Esophagus squamous epithelium (tissue), 5 donors: ENCODE measurements at regions not wholly inside any gene's neighbourhood (a gene's known extent, or its start where the extent isn't known, plus 50 kb on each side); places are given as distances from the start of the nearest gene placed in this dataset.

Experiments used
- DNase-seq: peaks from one replicate; lab custom pipeline; 2025; lab: John Stamatoyannopoulos, UW
- H3K27ac ChIP-seq, 4 donors: fragments of 200-600 bp; sonication (generic); one replicate each; pipeline ENCODE4 v1.5.1; 2016 to 2019; ENCODE audit warnings: mild to moderate bottlenecking in 1 of 4
- H3K27me3 ChIP-seq, 4 donors: fragments of 200-600 bp; sonication (generic); 1 replicate in 3 of 4; 2 replicates in 1 of 4; pipeline versions ENCODE4 v1.5.1 to v1.6.0; 2017 to 2021; ENCODE audit warnings: antibody characterized with exemption in 1 of 4
- H3K36me3 ChIP-seq, 3 donors: fragments of 200-600 bp; sonication (generic); one replicate each; pipeline ENCODE4 v1.5.1; 2016 to 2019
- H3K4me1 ChIP-seq, 3 donors: fragments of 200-600 bp; sonication (generic); one replicate each; pipeline ENCODE4 v1.5.1; 2017 to 2019
- H3K4me3 ChIP-seq, 4 donors: fragments of 200-600 bp; sonication (generic); 1 replicate in 3 of 4; 2 replicates in 1 of 4; pipeline ENCODE4 v1.5.1; 2016 to 2019; ENCODE audit warnings: mild to moderate bottlenecking in 2 of 4, moderate library complexity in 1 of 4
- H3K9me3 ChIP-seq, 3 donors: fragments of 200-600 bp; sonication (generic); one replicate each; pipeline ENCODE4 v1.5.1; 2016 to 2019
- POLR2A ChIP-seq, 4 donors: fragments of 450-650 bp; IDR thresholded peaks; one replicate each; pipeline ENCODE4 v1.6.1; 2017; ENCODE audit warnings: antibody characterized with exemption in 4 of 4, mild to moderate bottlenecking in 4 of 4, moderate library complexity in 3 of 4
- WGBS, 2 donors: methylation state at CpG; one replicate each; pipeline ENCODE4 v1.1.5; 2018; 5-methylcytosine and 5-hydroxymethylcytosine counted together
- intact Hi-C: fragments of 100-400 bp; cut with DNase I; formaldehyde crosslinking; loops from one replicate; pipeline ENCODE4 v1.15.0; 2022
- TF ChIP-seq, protein P1 (sequence below), 6 experiments: fragments of 450-650 bp in 4 of 6; fragments of 200-600 bp in 2 of 6; sonication (generic) in 2 of 6; IDR thresholded peaks; one replicate each; pipeline ENCODE4 v1.5.1; 2016 to 2019; ENCODE audit warnings: antibody characterized with exemption in 6 of 6, mild to moderate bottlenecking in 4 of 6, moderate library complexity in 4 of 6
- donor health status: DM: yes; HTN: yes; CAD: no.

DNA sequence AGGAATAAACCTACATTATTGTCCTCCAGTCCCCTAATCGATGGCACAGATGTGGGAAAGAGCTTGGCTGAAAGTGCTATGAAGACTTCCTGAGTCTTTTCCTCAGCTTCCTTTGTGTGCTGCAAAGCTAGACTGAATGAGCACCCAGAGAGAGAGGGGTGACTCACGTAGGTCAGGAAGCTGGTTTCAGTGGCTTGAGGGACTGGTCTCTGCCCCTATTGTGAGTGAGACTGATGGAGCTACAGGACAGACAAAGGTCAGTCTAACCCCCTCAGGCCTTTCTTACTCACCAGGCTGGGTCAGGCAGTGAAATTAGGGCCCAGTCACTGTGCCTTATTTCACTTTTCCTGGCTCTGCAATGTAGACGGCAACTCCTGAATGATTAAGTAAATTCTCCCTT is 171.1 kb upstream of the GRB10 start:
- no peak for DNase-seq
- H3K4me1 ChIP-seq: peaks cover 0 to 24% (median 9%) of the 10 kb centered on the region in 3 donors
- H3K27ac ChIP-seq: no peak overlapping the region
- no peak for TF ChIP-seq POLR2A (IDR thresholded peaks at IDR 0.05)
- TF ChIP-seq, protein P1, sequence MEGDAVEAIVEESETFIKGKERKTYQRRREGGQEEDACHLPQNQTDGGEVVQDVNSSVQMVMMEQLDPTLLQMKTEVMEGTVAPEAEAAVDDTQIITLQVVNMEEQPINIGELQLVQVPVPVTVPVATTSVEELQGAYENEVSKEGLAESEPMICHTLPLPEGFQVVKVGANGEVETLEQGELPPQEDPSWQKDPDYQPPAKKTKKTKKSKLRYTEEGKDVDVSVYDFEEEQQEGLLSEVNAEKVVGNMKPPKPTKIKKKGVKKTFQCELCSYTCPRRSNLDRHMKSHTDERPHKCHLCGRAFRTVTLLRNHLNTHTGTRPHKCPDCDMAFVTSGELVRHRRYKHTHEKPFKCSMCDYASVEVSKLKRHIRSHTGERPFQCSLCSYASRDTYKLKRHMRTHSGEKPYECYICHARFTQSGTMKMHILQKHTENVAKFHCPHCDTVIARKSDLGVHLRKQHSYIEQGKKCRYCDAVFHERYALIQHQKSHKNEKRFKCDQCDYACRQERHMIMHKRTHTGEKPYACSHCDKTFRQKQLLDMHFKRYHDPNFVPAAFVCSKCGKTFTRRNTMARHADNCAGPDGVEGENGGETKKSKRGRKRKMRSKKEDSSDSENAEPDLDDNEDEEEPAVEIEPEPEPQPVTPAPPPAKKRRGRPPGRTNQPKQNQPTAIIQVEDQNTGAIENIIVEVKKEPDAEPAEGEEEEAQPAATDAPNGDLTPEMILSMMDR (IDR thresholded peaks at IDR 0.05): no peak
- no peak overlapping the region for H3K4me3 ChIP-seq
- H3K27me3 ChIP-seq: no peaks in the 10 kb centered on the region
- WGBS, 2 donors: 50 to 55% methylated on average over 3 of the region's 3 CpGs
- no peaks in the 10 kb centered on the region for H3K36me3 ChIP-seq
- H3K9me3 ChIP-seq: no peaks in the 10 kb centered on the region
- intact Hi-C loops: no loop called here

DNA sequence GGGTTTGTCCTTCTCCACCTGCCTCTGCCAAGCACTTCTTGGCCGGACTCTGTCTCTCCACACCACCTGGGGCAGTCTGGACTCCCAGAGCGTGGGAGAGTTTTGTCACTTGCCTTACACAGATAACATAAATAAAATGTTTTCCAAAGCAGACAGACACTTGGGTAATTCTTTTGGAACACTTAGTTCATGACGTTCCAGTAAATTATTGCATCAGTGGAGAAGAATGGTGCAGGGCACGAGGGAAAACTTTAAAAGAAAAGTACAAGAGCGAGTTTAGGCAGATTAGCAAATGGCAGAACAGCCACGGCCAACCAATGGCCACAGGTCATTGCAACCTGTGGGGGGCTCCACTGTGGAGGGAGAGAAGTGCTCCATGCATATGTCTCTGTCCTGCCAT is 170.6 kb upstream of the GRB10 start:
- peaks cover 0 to 24% (median 9%) of the 10 kb centered on the region in 3 donors for H3K4me1 ChIP-seq
- H3K36me3 ChIP-seq: no peaks in the 10 kb centered on the region
- TF ChIP-seq, protein P1 (IDR thresholded peaks at IDR 0.05): no peak
- TF ChIP-seq POLR2A (IDR thresholded peaks at IDR 0.05): no peak
- H3K27ac ChIP-seq: no peak overlapping the region
- DNase-seq: no peak
- 43 to 46% methylated on average over 6 of the region's 6 CpGs for WGBS, 2 donors
- H3K9me3 ChIP-seq: peaks cover 0 to 1% (median 0%) of the 10 kb centered on the region in 3 donors
- H3K4me3 ChIP-seq: no peak overlapping the region
- intact Hi-C loops: no loop called here
- H3K27me3 ChIP-seq: no peaks in the 10 kb centered on the region

DNA sequence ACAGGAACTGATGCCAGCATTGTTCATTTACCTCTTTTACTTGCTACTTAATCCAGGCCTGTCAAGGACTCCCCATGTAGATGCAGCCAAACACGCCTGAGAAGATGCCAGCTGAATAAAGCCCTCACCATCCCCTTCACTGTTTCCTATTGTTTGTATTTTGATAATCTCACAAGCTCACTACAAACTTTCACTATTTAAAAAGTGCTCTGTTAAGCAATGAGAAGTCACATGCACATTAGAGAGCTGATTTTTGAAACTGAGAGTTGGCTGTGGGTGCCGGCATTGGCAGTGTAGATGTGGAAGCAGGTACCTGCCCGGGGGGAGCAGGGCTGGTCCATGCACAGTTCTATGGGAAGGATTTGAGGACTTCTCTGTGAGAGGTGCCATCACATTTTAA is 169.8 kb upstream of the GRB10 start:
- intact Hi-C loops: no loop called here
- Histone ChIP-seq H3K36me3 (no peaks in the 10 kb centered on the region), H3K4me1 (peaks cover 0 to 24% (median 9%) of the 10 kb centered on the region in 3 donors), H3K4me3 (no peak overlapping the region), H3K27me3 (no peaks in the 10 kb centered on the region), H3K27ac (no peak overlapping the region), H3K9me3 (peaks cover 0 to 9% (median 0%) of the 10 kb centered on the region in 3 donors)
- 41 to 50% methylated on average over 3 of the region's 3 CpGs for WGBS, 2 donors
- DNase-seq: no peak
- no peak for TF ChIP-seq POLR2A (IDR thresholded peaks at IDR 0.05)
- TF ChIP-seq, protein P1 (IDR thresholded peaks at IDR 0.05): no peak

DNA sequence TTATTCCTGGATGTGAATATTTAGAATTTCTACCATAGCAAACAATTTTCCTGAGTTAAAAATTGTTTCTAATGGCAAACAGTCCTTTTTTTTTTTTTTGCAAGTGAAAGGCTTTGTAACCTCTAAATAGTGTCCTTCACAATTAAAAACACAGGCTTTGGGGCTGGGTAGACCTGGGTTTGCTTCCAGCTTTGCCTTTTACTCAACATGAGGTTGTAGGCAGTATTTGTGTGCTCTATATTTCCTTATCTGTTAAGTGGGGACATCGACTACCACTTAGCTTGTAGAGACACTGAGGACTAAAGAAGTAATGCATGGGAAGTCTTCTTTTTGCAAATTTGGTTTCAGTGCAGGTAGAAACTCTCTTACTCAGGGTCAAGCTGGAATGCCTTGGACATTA is 169.4 kb upstream of the GRB10 start:
- Histone ChIP-seq H3K36me3 (no peaks in the 10 kb centered on the region), H3K27me3 (no peaks in the 10 kb centered on the region), H3K27ac (no peak overlapping the region), H3K9me3 (peaks cover 0 to 10% (median 0%) of the 10 kb centered on the region in 3 donors), H3K4me3 (no peak overlapping the region), H3K4me1 (peaks cover 0 to 24% (median 9%) of the 10 kb centered on the region in 3 donors)
- TF ChIP-seq, protein P1 (IDR thresholded peaks at IDR 0.05): no peak
- no peak for TF ChIP-seq POLR2A (IDR thresholded peaks at IDR 0.05)
- no peak for DNase-seq
- intact Hi-C loops: no loop called here
- 60% methylated on average over 1 of the region's 1 CpG; no CpG with 5 or more reads in 1 of the 2 donors for WGBS, 2 donors

DNA sequence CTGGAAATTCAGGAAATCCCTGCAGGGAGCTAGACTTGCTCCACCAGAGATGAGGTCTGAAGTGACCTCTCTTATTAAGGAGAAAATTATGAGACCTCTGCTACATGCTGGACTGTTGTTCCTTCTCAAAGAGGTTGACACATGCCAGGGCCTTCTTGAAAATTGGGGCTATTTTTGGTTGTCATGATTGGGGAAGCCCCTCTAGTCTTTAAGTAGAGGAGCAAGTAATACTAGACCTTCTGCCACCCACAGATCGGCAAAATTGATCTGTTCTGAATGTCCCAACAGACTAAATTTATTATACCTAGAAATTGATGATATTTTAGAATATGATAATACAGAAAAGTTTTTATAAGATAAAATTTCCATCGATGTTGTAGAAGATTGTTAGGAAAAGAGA is 160.8 kb upstream of the GRB10 start:
- WGBS, 2 donors: 81 to 84% methylated on average over 2 of the region's 2 CpGs
- peaks cover 0 to 9% (median 0%) of the 10 kb centered on the region in 4 donors for H3K27me3 ChIP-seq
- no peak for TF ChIP-seq POLR2A (IDR thresholded peaks at IDR 0.05)
- TF ChIP-seq, protein P1 (IDR thresholded peaks at IDR 0.05): no peak
- peaks cover 0 to 10% (median 0%) of the 10 kb centered on the region in 3 donors for H3K9me3 ChIP-seq
- H3K4me3 ChIP-seq: no peak overlapping the region
- H3K27ac ChIP-seq: no peak overlapping the region
- DNase-seq: no peak
- no peaks in the 10 kb centered on the region for H3K4me1 ChIP-seq
- H3K36me3 ChIP-seq: no peaks in the 10 kb centered on the region
- intact Hi-C loops: no loop called here
